KOPT-K1 (cell line): ENCODE measurements at regions not wholly inside any gene's neighbourhood (a gene's known extent, or its start where the extent isn't known, plus 50 kb on each side); places are given as distances from the start of the nearest gene placed in this dataset.

ENCODE experiments used
- H3K27ac ChIP-seq: fragments of 200-600 bp; sonication (generic); 2 replicates; pipeline ENCODE4 v1.5.1; 2016; ENCODE audit warnings: antibody characterized with exemption, mild to moderate bottlenecking, low read depth, low read length; ENCODE audit not compliant: poor library complexity, severe bottlenecking
- H3K36me3 ChIP-seq: fragments of 200-600 bp; sonication (generic); 2 replicates; pipeline ENCODE4 v1.5.1; 2017; ENCODE audit warnings: antibody characterized with exemption, mild to moderate bottlenecking, low read length, moderate library complexity; ENCODE audit not compliant: insufficient read depth
- H3K9me3 ChIP-seq: fragments of 200-600 bp; sonication (generic); 2 replicates; pipeline ENCODE4 v1.5.1; 2017; ENCODE audit warnings: antibody characterized with exemption, low read length, mild to moderate bottlenecking; ENCODE audit not compliant: insufficient read depth, poor library complexity, severe bottlenecking

DNA sequence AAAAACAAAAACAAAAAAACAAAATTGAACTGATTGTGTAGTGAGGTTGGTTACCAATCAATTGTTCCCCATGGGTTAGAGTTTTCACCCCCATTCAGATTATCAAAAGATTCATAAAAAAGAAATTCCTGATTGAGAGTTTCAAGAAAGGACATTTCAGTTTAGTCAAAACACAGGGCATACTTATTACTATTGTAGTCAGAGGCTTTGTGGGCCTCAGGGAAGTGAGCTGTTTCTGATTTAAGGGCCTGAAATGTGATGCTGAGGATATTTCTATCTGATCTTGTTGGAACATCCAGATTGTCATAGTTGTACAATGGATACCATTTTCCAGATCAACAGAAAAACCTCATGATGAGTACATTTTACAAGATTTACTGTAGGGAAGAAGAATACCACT lies 368.1 kb upstream of the NETO1 start:
- Histone ChIP-seq H3K9me3 (no peaks in the 10 kb centered on the region), H3K27ac (no peak overlapping the region), H3K36me3 (no peaks in the 10 kb centered on the region)

DNA sequence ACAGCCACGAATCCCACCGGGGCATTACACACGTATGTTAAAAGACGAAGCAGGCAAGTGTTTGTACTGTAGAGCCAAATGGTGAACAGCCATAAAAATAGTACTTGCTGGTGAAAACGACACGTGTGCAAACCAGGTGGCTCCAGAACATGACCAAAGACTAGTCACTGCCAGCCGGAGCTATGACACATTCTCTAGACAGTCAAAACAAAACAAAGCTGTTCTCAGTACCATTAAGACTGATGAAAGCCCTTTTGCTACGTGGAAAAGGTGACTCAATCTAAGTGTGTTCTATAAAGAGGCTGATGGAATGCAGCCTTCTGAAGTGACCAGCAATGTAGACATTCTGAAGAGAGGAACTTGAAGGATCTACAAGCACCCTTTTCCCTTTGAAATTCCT lies 367.7 kb upstream of the NETO1 start:
- H3K9me3 ChIP-seq, result no peaks in the 10 kb centered on the region
- no peaks in the 10 kb centered on the region for H3K36me3 ChIP-seq
- H3K27ac ChIP-seq, result no peak overlapping the region

DNA sequence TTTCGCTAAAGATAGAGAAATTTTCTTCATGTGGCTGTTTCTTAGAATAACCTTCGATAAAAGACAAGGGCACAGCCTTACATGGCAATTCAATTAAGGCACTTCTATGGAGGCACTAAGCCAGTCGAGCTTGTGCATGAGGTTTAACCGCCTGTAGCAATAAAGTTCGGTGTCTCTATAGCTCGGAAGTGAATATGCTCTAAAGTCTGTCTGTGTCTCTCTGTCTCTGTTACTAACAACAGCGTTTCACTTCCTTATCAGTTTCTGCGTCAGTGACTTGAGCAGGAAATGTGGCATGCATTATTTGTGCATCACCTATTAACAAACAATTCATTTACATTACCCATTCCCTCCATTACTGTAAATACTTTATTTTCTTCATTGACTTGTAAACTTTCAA lies 365.1 kb upstream of the NETO1 start:
- H3K36me3 ChIP-seq, result no peaks in the 10 kb centered on the region
- H3K9me3 ChIP-seq, result no peaks in the 10 kb centered on the region
- no peak overlapping the region for H3K27ac ChIP-seq

- no peaks in the 10 kb centered on the region for H3K36me3 ChIP-seq
- no peaks in the 10 kb centered on the region for H3K9me3 ChIP-seq
Measured at GRCh38 chr18:73220663-73221062, 352.9 kb upstream of the NETO1 start.

DNA sequence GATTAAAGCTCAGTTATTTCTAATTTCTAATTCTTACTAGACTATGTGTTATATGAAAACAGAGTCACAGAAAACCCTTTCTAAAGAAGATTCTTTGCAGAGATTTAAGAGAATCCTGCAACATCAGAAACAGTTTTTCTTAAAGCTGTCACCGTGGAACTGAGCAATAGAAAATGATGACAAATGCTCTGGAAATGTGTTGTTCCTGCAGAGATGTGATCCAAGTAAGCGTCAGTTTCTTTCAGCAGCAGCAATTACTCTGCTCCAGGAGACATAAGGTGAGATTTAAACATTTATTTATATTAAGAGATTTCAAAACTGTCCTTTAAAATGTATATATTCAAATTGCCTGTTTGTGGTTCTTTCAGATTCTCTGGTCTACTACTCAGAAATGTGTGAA lies 350.5 kb upstream of the NETO1 start:
- Histone ChIP-seq H3K36me3 (no peaks in the 10 kb centered on the region), H3K27ac (no peak overlapping the region), H3K9me3 (no peaks in the 10 kb centered on the region)

More at GRCh38 chr18:73220663-73221062, 352.9 kb upstream of the NETO1 start:
- H3K27ac ChIP-seq, result no peak overlapping the region

DNA sequence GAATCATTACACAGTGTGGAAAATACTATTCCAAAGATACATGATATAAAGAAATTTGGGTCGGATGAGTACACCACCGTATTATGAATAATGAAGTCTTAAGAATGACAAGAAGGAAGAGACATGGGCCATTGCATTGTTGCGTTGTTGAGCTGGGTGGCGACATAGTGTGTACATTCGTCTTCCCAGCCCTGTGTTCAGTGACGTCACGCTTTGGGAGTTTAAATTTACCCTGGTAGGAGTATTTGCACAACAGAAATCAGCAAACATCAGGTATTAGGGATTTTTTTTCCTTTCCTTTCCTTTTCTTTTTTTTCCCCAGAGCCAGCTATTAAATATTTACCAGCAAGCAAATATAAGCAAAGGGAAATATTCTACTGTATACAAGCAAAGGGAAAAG lies 347.2 kb upstream of the NETO1 start:
- no peaks in the 10 kb centered on the region for H3K36me3 ChIP-seq
- H3K27ac ChIP-seq, result no peak overlapping the region
- H3K9me3 ChIP-seq, result no peaks in the 10 kb centered on the region

DNA sequence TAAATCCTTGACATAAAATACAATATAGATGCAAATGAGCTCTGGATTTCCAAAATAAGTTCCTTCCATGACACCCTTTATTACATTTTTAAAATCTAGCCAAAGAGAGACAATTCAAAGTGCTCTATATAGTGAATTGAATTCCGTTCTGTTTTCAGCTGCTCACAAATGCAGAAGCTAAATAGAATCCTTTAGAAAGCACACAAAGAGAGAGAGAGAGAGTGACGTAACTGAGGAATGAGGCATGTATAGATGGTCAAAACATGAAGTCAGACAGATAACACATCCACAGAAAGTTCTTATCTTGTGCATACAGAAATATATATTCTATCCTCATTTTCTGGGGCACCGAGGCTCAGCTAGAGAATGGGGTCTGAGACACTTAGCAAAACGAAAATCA lies 344.7 kb upstream of the NETO1 start:
- Histone ChIP-seq H3K36me3 (no peaks in the 10 kb centered on the region), H3K27ac (no peak overlapping the region), H3K9me3 (no peaks in the 10 kb centered on the region)

DNA sequence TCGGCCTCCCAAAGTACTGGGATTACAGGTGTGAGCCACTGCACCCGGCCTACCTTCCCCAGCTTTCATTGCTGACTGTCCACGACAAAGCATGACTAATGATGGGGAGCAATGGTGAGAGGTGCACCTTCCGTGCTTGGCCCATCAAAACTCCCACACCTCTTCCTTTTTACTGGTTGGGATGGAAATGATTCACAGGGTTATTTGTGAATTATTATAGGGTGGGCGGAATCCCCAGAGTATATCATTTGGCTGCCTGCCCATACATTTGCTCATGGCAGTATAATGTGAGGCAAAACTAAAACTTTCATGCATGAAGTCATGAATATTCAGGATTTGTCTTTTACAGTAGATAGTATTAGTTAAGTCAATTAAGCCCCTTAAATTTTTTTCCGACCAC lies 334.2 kb upstream of the NETO1 start:
- Histone ChIP-seq H3K36me3 (no peaks in the 10 kb centered on the region), H3K27ac (no peak overlapping the region), H3K9me3 (no peaks in the 10 kb centered on the region)

- Histone ChIP-seq H3K36me3 (no peaks in the 10 kb centered on the region), H3K27ac (no peak overlapping the region), H3K9me3 (no peaks in the 10 kb centered on the region)
Measured at GRCh38 chr18:73199151-73199550, 331.4 kb upstream of the NETO1 start.

GRCh38 chr18:73189718-73190117 lies 321.9 kb upstream of the NETO1 start:
- no peak overlapping the region for H3K27ac ChIP-seq
- H3K36me3 ChIP-seq, result no peaks in the 10 kb centered on the region
- H3K9me3 ChIP-seq, result no peaks in the 10 kb centered on the region

DNA sequence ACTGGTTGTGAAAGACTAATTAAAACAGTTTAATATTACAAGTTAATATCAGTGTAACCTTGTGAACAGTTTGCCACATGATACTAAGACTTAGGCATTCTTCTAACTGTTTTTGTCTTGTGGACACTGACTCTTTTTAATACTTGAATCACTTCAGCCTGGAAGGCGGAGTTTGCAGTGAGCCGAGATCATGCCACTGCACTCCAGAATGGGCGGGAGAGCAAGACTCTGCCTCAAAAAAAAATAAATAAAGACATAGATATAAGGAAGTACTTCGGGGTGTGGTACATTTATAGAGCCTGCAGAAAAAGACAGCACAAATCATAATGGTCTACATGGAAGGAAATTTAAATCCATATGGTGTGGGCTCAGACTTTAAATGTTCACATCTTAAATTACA lies 300.4 kb upstream of the NETO1 start:
- Histone ChIP-seq H3K36me3 (no peaks in the 10 kb centered on the region), H3K27ac (no peak overlapping the region), H3K9me3 (no peaks in the 10 kb centered on the region)

- Histone ChIP-seq H3K36me3 (no peaks in the 10 kb centered on the region), H3K9me3 (no peaks in the 10 kb centered on the region), H3K27ac (no peak overlapping the region)
Measured at GRCh38 chr18:73164430-73164829, 296.6 kb upstream of the NETO1 start.

GRCh38 chr18:73163236-73163635 lies 295.4 kb upstream of the NETO1 start:
- Histone ChIP-seq H3K27ac (no peak overlapping the region), H3K9me3 (no peaks in the 10 kb centered on the region), H3K36me3 (no peaks in the 10 kb centered on the region)

GRCh38 chr18:73156117-73156516 lies 288.3 kb upstream of the NETO1 start:
- Histone ChIP-seq H3K36me3 (no peaks in the 10 kb centered on the region), H3K9me3 (no peaks in the 10 kb centered on the region), H3K27ac (no peak overlapping the region)

DNA sequence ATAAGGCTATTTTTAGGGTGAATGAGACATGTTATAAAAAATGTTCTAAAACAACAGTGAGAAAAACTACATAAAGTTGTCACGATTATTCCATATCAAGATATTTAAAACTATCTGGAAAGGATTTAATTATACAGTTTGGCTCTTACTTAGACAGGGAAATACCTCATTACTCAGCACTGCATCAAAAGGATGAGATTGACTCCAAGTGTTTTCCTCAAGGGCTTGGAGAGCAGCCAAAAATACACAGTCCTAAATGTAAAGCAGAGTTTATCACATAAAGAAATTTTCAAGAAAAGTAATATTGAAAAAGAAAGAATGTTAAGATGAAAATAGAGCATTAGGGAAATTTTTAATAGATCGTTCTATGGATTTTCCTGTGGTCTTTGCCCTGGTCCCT lies 285.5 kb upstream of the NETO1 start:
- H3K27ac ChIP-seq, result no peak overlapping the region
- no peaks in the 10 kb centered on the region for H3K36me3 ChIP-seq
- H3K9me3 ChIP-seq, result no peaks in the 10 kb centered on the region

DNA sequence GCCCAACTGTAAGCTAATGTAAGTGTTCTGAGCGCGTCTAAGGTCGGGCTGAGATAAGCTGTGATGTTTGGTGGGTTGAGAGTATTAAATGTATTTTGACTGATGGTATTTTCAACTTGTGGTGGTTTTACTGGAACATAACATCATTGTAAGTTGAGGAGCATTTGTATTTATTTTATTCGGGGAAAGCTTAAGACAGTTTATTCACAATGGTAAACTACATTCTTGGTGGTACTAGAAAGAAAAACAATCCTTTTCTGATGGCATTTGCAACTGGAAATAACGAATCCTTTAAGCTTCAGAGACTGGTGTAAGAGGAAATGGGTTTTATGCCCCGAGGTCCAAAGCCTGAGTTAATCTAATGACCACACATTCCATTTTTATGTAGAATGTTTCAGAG lies 283.3 kb upstream of the NETO1 start:
- no peak overlapping the region for H3K27ac ChIP-seq
- no peaks in the 10 kb centered on the region for H3K9me3 ChIP-seq
- no peaks in the 10 kb centered on the region for H3K36me3 ChIP-seq

GRCh38 chr18:73150199-73150598 lies 282.4 kb upstream of the NETO1 start:
- no peaks in the 10 kb centered on the region for H3K9me3 ChIP-seq
- H3K27ac ChIP-seq, result no peak overlapping the region
- no peaks in the 10 kb centered on the region for H3K36me3 ChIP-seq
